AG04450 (cell line): ENCODE measurements at regions not wholly inside any gene's neighbourhood (a gene's known extent, or its start where the extent isn't known, plus 50 kb on each side); places are given as distances from the start of the nearest gene placed in this dataset.

Experiments
- CTCF ChIA-PET: fragments of 300-600, 350-600 bp; formaldehyde crosslinking; extraction: SDS; loops from one replicate; lab custom pipeline; 2022; ENCODE audit warnings: antibody characterized with exemption, inconsistent platforms; lab: Charles Lee
- POLR2A ChIA-PET: fragments of 350-600 bp; formaldehyde crosslinking; extraction: SDS; loops from one replicate; lab custom pipeline; 2021; ENCODE audit warnings: antibody characterized with exemption, inconsistent platforms; lab: Yijun Ruan, JAX
- DNase-seq: peaks from one replicate; pipeline ENCODE4 v3.0.0-alpha.2; 2011; ENCODE audit warnings: low read depth, low spot score
- H3K27ac ChIP-seq: one replicate; pipeline ENCODE4 v1.5.1; 2012; ENCODE audit warnings: low read depth, low read length, control low read depth
- H3K27me3 ChIP-seq: one replicate; pipeline ENCODE4 v1.6.0; 2012; ENCODE audit warnings: low read length; ENCODE audit not compliant: control insufficient read depth, insufficient read depth
- H3K4me3 ChIP-seq: 2 replicates; pipeline ENCODE4 v1.5.1; 2011; ENCODE audit warnings: mild to moderate bottlenecking, low read depth, low read length, control low read depth
- H3K9me3 ChIP-seq: 2 replicates; pipeline ENCODE4 v1.5.1; 2012; ENCODE audit warnings: low read length; ENCODE audit not compliant: control insufficient read depth, insufficient read depth
- CTCF ChIP-seq: IDR thresholded peaks from 2 replicates; pipeline ENCODE4 v1.5.1; 2011; ENCODE audit warnings: low read depth, low read length, control low read depth, inconsistent platforms

DNA sequence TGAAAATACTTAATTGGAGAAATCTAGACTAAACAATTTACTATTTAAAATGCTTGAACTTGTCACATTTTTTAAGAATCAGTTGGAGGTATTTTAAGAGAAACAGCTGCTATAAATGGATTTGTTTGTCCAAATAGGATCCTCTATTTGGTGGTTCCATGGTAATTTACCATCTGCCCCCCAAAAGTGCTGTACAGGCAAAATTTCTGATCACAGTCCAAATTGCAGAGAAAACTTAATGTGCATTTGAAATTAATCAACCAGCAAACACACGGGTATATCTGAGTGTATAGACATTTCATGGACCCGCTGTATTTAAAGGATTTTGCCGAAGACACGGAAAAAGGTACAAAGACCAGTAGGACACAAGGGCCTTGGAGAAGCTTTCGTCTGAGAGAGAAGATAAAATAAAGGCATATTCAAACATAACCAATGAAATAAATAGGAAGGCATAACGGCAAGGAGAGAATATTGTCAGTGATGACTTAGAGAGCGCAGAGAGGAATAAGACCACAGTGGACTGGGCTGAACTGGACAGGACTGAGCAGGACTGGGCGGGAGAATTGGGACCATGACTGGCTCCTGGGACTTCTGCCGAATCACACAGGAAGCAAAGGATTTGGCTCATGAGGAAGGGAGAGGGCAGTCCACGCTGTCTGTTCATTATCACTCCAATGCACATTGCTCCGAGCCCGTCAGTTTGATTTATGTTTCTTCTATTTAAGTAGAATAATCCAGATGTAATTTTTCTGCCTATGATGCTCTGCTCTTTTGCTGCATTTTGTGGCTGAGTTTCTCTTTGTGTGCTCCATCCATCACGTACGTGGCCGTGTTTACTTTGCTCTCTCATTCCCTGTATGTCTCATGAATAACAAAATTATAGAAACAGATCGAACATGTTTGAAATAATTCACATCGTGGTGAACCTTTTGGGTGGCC, 112.8 kb downstream of the PRLHR start:
- Histone ChIP-seq H3K27ac (no peak overlapping the region), H3K27me3 (no peaks in the 10 kb centered on the region), H3K4me3 (no peak overlapping the region), H3K9me3 (0 out of 2 replicates have a peak, but pooled peaks cover 4% of the 10 kb centered on the region)
- DNase-seq = no peak
- TF ChIP-seq CTCF = no peak
- POLR2A ChIA-PET = no interaction called here
- CTCF ChIA-PET = no interaction called here

- Histone ChIP-seq H3K27ac (no peak overlapping the region), H3K9me3 (0 out of 2 replicates have a peak, but pooled peaks cover 4% of the 10 kb centered on the region), H3K4me3 (no peak overlapping the region), H3K27me3 (no peaks in the 10 kb centered on the region)
- DNase-seq = no peak
- TF ChIP-seq CTCF = no peak
- ChIA-PET POLR2A (no interaction called here), CTCF (no interaction called here)
Observed at GRCh38 chr10:118481871-118482270, 113.6 kb downstream of the PRLHR start.

DNA sequence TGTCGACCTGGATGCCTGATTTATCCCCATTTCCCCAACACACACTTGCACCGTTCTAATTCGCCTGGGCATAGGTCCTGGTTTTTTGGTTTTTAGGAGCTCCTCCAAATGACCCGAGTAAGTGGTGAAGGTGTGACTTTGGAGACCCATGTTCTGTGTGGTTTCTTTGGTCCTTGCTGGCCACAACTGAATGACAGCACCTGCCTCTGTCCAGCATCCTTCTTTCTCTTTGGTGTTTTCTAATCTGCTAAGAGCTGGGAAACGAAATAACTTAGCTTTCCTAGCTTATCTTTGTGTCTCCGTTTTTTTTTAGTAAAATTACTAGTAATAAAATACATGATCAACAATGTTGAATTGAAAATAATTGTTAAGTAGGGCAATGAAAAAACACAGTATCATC, 120.2 kb downstream of the PRLHR start:
- Histone ChIP-seq H3K9me3 (no peaks in the 10 kb centered on the region), H3K4me3 (no peak overlapping the region), H3K27ac (no peak overlapping the region), H3K27me3 (no peaks in the 10 kb centered on the region)
- DNase-seq = no peak
- no peak for TF ChIP-seq CTCF
- CTCF ChIA-PET = interaction anchor here (2.0 to 3.0 kb wide), 2 partner anchors 16 to 979 kb away, joined by 5 to 18 read pairs; no protein-coding TSS in a partner anchor
- POLR2A ChIA-PET = no interaction called here

DNA sequence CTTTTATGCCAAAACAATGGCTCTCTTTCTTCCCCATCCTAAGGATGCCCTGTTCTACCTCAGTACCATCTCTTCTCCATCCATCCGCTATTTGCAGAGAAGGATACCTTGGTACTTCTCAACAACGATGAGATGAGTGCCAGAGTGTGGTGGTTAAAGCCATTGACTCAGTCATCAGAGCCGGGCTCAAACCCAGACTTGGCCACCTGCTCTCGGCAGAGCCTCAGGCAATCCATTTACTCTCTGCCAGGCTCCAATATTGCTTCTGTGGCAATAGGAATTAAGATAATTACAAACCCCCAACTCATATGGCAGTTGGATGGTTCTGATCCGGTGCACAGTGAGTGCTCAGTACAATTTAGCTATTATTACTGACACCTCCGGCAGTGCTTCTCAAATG, 121.3 kb downstream of the PRLHR start:
- H3K27ac ChIP-seq = no peak overlapping the region
- DNase-seq = no peak
- no peaks in the 10 kb centered on the region for H3K27me3 ChIP-seq
- no peaks in the 10 kb centered on the region for H3K9me3 ChIP-seq
- no peak overlapping the region for H3K4me3 ChIP-seq
- CTCF ChIA-PET = interaction anchor here (3.0 kb wide), 1 partner anchor 15 kb away, joined by 18 read pairs; no protein-coding TSS in a partner anchor
- POLR2A ChIA-PET = no interaction called here
- TF ChIP-seq CTCF = no peak

DNA sequence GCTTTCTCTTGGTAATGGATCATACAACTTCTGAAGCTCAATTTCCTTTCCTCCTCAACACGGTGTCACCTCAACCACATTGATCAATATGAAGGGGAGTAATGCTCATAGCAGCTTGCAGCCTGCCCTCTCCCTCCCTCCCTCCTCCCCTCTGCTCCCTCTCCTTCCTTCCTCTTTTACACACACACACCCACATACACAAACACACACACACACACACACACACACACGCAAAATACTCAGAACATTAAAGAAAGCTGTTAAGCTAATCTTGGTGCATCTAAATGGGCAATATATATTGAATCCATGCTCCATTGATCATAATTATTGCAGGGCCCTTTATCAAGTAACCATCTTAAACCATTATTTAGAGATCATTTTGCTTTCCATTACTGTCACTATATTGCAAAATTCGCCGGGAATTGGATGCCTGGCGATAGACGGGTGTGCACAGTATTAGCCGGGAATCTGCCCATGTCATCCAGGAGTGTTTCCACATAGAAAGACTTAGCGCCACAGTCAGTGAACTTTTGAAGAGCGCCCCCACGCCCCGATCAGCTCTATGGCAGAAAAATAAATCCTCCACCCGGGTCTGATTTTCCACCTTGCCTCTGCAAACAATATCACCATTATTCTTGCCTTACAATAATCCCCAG, 122.0 kb downstream of the PRLHR start:
- Histone ChIP-seq H3K9me3 (no peaks in the 10 kb centered on the region), H3K27ac (no peak overlapping the region), H3K27me3 (no peaks in the 10 kb centered on the region), H3K4me3 (no peak overlapping the region)
- TF ChIP-seq CTCF = no peak
- DNase-seq = no peak
- CTCF ChIA-PET = no interaction called here
- POLR2A ChIA-PET = no interaction called here
